Duodenal mucosa (tissue), 2 donors: ENCODE measurements at regions not wholly inside any gene's neighbourhood (a gene's known extent, or its start where the extent isn't known, plus 50 kb on each side); places are given as distances from the start of the nearest gene placed in this dataset.
"Not testable (repeated sequence)": the region's sequence is repeated elsewhere in the genome, so short reads cannot be mapped to it uniquely, and the experiment has no call there.

ENCODE experiments used
- H3K27ac ChIP-seq: one replicate; pipeline ENCODE4 v1.7.0; 2013; ENCODE audit warnings: low read depth, low read length
- H3K27me3 ChIP-seq, 2 donors: one replicate each; pipeline ENCODE4 v1.7.0; 2013; ENCODE audit warnings: low read length in 2 of 2, control low read depth in 1 of 2; ENCODE audit not compliant: insufficient read depth in 2 of 2, control insufficient read depth in 1 of 2
- H3K36me3 ChIP-seq, 2 donors: one replicate each; pipeline ENCODE4 v1.7.0; 2013; ENCODE audit warnings: low read length in 2 of 2, control low read depth in 1 of 2; ENCODE audit not compliant: insufficient read depth in 2 of 2, control insufficient read depth in 1 of 2
- H3K4me1 ChIP-seq, 2 donors: one replicate each; pipeline ENCODE4 v1.7.0; 2013; ENCODE audit warnings: low read length in 2 of 2, control low read depth in 1 of 2; ENCODE audit not compliant: insufficient read depth in 2 of 2, control insufficient read depth in 1 of 2
- H3K4me3 ChIP-seq, 2 donors: one replicate each; pipeline ENCODE4 v1.7.0; 2013; ENCODE audit warnings: low read length in 2 of 2, low read depth in 1 of 2
- H3K9ac ChIP-seq, 2 donors: one replicate each; pipeline ENCODE4 v1.7.0; 2013; ENCODE audit warnings: low read length in 2 of 2, low read depth in 1 of 2
- H3K9me3 ChIP-seq, 2 donors: one replicate each; pipeline ENCODE4 v1.7.0; 2013; ENCODE audit warnings: low read length in 2 of 2, control low read depth in 1 of 2; ENCODE audit not compliant: control insufficient read depth in 1 of 2

GRCh38 chr12:27162229-27162537, 79.8 kb upstream of the C12orf71 start:
- H3K9me3 ChIP-seq, result no peaks in the 10 kb centered on the region
- H3K27ac ChIP-seq, result no peak overlapping the region
- no peak overlapping the region for H3K9ac ChIP-seq
- H3K4me3 ChIP-seq, result no peak overlapping the region
- no peaks in the 10 kb centered on the region for H3K27me3 ChIP-seq
- H3K36me3 ChIP-seq, result no peaks in the 10 kb centered on the region
- H3K4me1 ChIP-seq, result no peaks in the 10 kb centered on the region

GRCh38 chr12:27163048-27163715, 80.8 kb upstream of the C12orf71 start:
- H3K36me3 ChIP-seq, result no peaks in the 10 kb centered on the region
- H3K4me3 ChIP-seq, result no peak overlapping the region
- H3K27ac ChIP-seq, result no peak overlapping the region
- H3K9ac ChIP-seq, result no peak overlapping the region
- H3K4me1 ChIP-seq, result no peaks in the 10 kb centered on the region
- H3K9me3 ChIP-seq, result no peaks in the 10 kb centered on the region
- no peaks in the 10 kb centered on the region for H3K27me3 ChIP-seq

GRCh38 chr12:27163894-27164293, 80.2 kb upstream of the STK38L start:
- no peaks in the 10 kb centered on the region for H3K36me3 ChIP-seq
- no peak overlapping the region for H3K9ac ChIP-seq
- H3K4me1 ChIP-seq, result no peaks in the 10 kb centered on the region
- H3K9me3 ChIP-seq, result no peaks in the 10 kb centered on the region
- no peak overlapping the region for H3K4me3 ChIP-seq
- H3K27ac ChIP-seq, result no peak overlapping the region
- no peaks in the 10 kb centered on the region for H3K27me3 ChIP-seq

GRCh38 chr12:27164330-27165040, 79.6 kb upstream of the STK38L start:
- no peaks in the 10 kb centered on the region for H3K36me3 ChIP-seq
- no peak overlapping the region for H3K4me3 ChIP-seq
- no peaks in the 10 kb centered on the region for H3K4me1 ChIP-seq
- no peaks in the 10 kb centered on the region for H3K9me3 ChIP-seq
- H3K9ac ChIP-seq, result no peak overlapping the region
- H3K27ac ChIP-seq, result no peak overlapping the region
- no peaks in the 10 kb centered on the region for H3K27me3 ChIP-seq

- not testable (repeated sequence) for H3K9ac ChIP-seq, H3K9me3 ChIP-seq, H3K36me3 ChIP-seq, H3K4me3 ChIP-seq, H3K4me1 ChIP-seq, H3K27ac ChIP-seq, H3K27me3 ChIP-seq
Measured at GRCh38 chr12:27165958-27166357, 78.1 kb upstream of the STK38L start.

GRCh38 chr12:27171494-27171893, 72.6 kb upstream of the STK38L start:
- H3K9me3 ChIP-seq, H3K27ac ChIP-seq, H3K4me3 ChIP-seq, H3K36me3 ChIP-seq, H3K9ac ChIP-seq, H3K27me3 ChIP-seq, H3K4me1 ChIP-seq: not testable (repeated sequence)

GRCh38 chr12:27176765-27177164, 67.3 kb upstream of the STK38L start:
- no peak overlapping the region for H3K9ac ChIP-seq
- H3K4me3 ChIP-seq, result no peak overlapping the region
- H3K27ac ChIP-seq, result no peak overlapping the region
- no peaks in the 10 kb centered on the region for H3K27me3 ChIP-seq
- no peaks in the 10 kb centered on the region for H3K36me3 ChIP-seq
- peaks cover 0 to 4% of the 10 kb centered on the region in 2 donors for H3K9me3 ChIP-seq
- H3K4me1 ChIP-seq, result no peaks in the 10 kb centered on the region

- no peak overlapping the region for H3K4me3 ChIP-seq
- H3K9me3 ChIP-seq, result no peaks in the 10 kb centered on the region
- H3K9ac ChIP-seq, result no peak overlapping the region
- H3K4me1 ChIP-seq, result no peaks in the 10 kb centered on the region
- H3K36me3 ChIP-seq, result no peaks in the 10 kb centered on the region
- no peak overlapping the region for H3K27ac ChIP-seq
- H3K27me3 ChIP-seq, result no peaks in the 10 kb centered on the region
Measured at GRCh38 chr12:27177706-27178105, 66.4 kb upstream of the STK38L start.

- Histone ChIP-seq H3K27ac (no peak overlapping the region), H3K27me3 (no peaks in the 10 kb centered on the region), H3K36me3 (no peaks in the 10 kb centered on the region), H3K9me3 (no peaks in the 10 kb centered on the region), H3K4me3 (no peak overlapping the region), H3K9ac (no peak overlapping the region), H3K4me1 (no peaks in the 10 kb centered on the region)
Measured at GRCh38 chr12:27178255-27178654, 65.8 kb upstream of the STK38L start.

GRCh38 chr12:27178723-27179399, 65.2 kb upstream of the STK38L start:
- no peaks in the 10 kb centered on the region for H3K4me1 ChIP-seq
- H3K9ac ChIP-seq, result no peak overlapping the region
- H3K27ac ChIP-seq, result no peak overlapping the region
- H3K36me3 ChIP-seq, result no peaks in the 10 kb centered on the region
- no peaks in the 10 kb centered on the region for H3K9me3 ChIP-seq
- H3K27me3 ChIP-seq, result no peaks in the 10 kb centered on the region
- H3K4me3 ChIP-seq, result no peak overlapping the region
